NB4 (cell line): ENCODE measurements at regions not wholly inside any gene's neighbourhood (a gene's known extent, or its start where the extent isn't known, plus 50 kb on each side); places are given as distances from the start of the nearest gene placed in this dataset.

ENCODE experiments used
- DNase-seq: peaks from one replicate; pipeline ENCODE4 v3.0.0; 2010; ENCODE audit warnings: low read depth
- H3K4me3 ChIP-seq: one replicate; pipeline ENCODE4 v1.5.1; 2011; ENCODE audit warnings: mild to moderate bottlenecking, low read depth, low read length, moderate library complexity
- CTCF ChIP-seq: IDR thresholded peaks from one replicate; pipeline ENCODE4 v1.5.1; 2012; ENCODE audit warnings: low read depth, low read length
- MAX ChIP-seq: IDR thresholded peaks from 2 replicates; pipeline ENCODE4 v1.6.1; 2011; ENCODE audit warnings: low read depth, low read length
- MYC ChIP-seq: IDR thresholded peaks from 2 replicates; pipeline ENCODE4 v1.6.1; 2011; ENCODE audit warnings: low read depth, low read length
- POLR2A ChIP-seq: IDR thresholded peaks from 2 replicates; pipeline ENCODE4 v1.6.1; 2011; ENCODE audit warnings: mild to moderate bottlenecking; ENCODE audit not compliant: insufficient read length; ENCODE audit errors: extremely low read depth

GRCh38 chr19:31179471-31179852 is 169.8 kb downstream of the TSHZ3 start:
- no peak overlapping the region for H3K4me3 ChIP-seq
- no peak for DNase-seq
- TF ChIP-seq MAX (no peak), CTCF (no peak), POLR2A (no peak), MYC (no peak)

GRCh38 chr19:31178833-31179470 is 170.3 kb downstream of the TSHZ3 start:
- TF ChIP-seq MYC = no peak
- no peak for TF ChIP-seq POLR2A
- TF ChIP-seq CTCF = no peak
- TF ChIP-seq MAX = no peak
- no peak for DNase-seq
- no peak overlapping the region for H3K4me3 ChIP-seq

GRCh38 chr19:31177246-31177645 is 172.0 kb downstream of the TSHZ3 start:
- TF ChIP-seq MYC = no peak
- TF ChIP-seq CTCF = no peak
- TF ChIP-seq POLR2A = no peak
- no peak for TF ChIP-seq MAX
- DNase-seq = no peak
- H3K4me3 ChIP-seq = no peak overlapping the region

GRCh38 chr19:31175564-31176348 is 173.5 kb downstream of the TSHZ3 start:
- no peak overlapping the region for H3K4me3 ChIP-seq
- TF ChIP-seq CTCF (no peak), MAX (no peak), POLR2A (no peak), MYC (no peak)
- DNase-seq = no peak

GRCh38 chr19:31174948-31175347 is 174.3 kb downstream of the TSHZ3 start:
- no peak for TF ChIP-seq POLR2A
- no peak for TF ChIP-seq MYC
- TF ChIP-seq CTCF = no peak
- no peak for TF ChIP-seq MAX
- no peak for DNase-seq
- H3K4me3 ChIP-seq = no peak overlapping the region
